Left hindlimb (tissue), 1 donor: ENCODE measurements at regions not wholly inside any gene's neighbourhood (a gene's known extent, or its start where the extent isn't known, plus 50 kb on each side); places are given as distances from the start of the nearest gene placed in this dataset.

Experiments
- DNase-seq: peaks from one replicate; pipeline ENCODE4 v3.0.0-alpha.2; 2018

- no peak for DNase-seq
Measured at GRCh38 chr5:90185897-90186468, 223.6 kb downstream of the CETN3 start.

DNA sequence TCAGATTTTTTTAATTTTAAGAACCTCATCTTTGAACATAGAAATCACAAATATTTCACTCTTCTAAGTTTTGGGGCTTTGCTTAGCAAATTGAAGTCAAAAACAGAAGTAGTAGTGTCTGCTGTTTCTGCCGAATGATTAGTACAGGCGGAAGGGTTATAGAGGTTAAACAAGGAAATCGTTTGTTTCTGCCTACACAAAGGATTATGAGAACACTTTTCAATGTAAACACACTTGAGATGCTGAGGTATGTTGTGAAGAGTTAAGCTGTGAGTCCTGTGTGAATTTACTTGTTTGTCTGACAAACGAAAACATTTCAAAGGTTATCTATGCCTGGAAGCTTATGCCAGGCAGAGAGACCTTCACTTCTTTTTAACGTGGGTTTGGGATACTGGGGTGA is 224.8 kb downstream of the CETN3 start:
- DNase-seq, result no peak

DNA sequence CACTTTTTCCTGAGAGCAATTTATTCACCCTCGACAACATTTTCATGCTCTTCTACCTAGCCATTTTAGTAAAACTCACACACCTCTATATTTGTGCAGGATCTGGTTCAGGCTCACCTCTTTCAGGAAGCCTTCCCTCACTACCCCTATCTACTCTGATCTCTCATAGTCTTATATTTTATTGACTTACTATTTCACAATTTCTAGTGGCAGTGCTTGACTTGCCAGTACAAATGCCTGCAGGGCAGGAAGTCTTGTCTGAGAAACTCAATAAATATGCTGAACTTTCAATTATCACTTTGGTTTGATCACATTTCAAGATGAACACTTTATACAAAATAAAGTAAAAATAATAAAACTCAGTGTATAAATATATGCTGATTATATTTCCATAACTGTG is 226.8 kb downstream of the CETN3 start:
- DNase-seq, result no peak

- no peak for DNase-seq
Measured at GRCh38 chr5:90174236-90174635, 235.3 kb downstream of the CETN3 start.

- DNase-seq, result no peak
Measured at GRCh38 chr5:90173299-90174030, 236.1 kb downstream of the CETN3 start.

- DNase-seq, result no peak
Measured at GRCh38 chr5:90171466-90171865, 238.1 kb downstream of the CETN3 start.

DNA sequence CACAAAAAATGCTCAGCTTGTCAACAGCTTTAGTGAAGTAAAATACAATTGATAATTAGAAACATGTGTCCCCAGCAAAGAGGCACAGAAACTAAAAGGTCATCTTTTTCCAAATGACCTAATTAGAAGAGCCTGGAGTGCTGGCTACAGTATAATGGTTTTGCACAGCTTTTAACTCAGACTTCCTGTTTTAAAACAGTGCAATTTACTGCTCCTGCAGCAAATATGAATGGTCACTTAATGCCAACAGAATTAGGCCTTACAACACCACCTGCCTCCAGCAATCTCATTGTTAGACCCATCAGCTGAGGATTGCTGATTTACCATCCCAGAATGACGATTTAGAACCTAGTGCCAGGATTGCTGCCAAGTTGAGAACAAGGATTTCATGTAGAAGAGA is 239.3 kb downstream of the CETN3 start:
- DNase-seq, result no peak

DNA sequence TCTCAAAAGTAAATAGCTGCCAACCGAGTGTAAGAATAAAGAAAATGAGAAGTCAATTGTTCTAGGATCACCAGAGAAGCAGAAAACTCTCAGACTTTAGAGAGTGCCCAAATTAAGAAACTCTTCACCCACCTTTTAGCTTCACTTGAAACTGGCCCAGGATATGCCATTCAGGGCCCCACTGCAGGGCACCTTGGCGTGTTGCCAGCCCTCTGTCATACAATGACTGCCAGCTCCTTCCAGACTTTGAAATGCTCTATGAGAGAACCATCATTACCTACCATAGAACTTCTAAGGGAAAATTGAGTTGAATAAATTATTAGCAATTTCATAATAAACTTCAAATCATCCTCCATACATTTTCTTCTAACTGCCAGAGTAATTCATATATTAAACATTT is 240.5 kb downstream of the CETN3 start:
- DNase-seq, result no peak

DNA sequence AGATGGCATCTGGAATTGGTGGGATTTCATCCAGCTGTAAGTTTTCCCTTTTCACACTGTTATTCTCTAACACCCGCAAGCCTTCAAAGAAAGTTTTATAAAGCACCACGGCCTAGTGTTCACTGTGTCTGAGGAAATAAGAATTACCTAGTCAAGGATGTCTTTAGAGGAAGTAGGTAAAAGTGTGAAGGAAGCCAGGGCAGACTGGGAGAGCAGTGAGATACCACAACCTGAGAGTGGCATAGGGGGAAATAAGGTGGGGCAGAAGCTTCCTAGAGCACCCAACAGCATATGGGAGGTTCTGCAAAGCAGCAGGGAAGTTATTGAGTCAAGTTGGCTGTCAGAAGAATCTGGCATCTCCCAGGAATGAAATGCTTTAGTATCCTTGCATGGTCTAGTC is 241.2 kb downstream of the CETN3 start:
- no peak for DNase-seq

- DNase-seq, result no peak
Measured at GRCh38 chr5:90166816-90167215, 242.7 kb downstream of the CETN3 start.

DNA sequence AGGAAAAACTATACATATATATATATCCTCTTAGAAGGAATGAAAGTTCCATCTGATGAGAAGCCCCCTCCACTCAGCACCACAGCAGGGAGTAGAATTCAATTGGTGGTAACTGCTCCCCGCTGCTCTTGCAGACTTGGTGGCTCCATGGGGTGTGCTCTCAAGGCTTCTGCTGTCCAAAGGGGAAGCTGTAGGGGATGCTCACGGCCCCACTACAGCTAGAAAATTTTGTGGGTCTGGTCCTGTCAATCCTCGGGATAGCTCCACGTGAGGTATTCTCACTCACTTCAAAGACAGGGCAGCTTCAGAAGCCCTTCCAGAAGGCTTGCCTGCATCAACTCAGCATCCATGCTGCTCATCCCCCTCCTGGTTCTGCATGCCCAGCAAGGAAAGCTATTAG is 247.2 kb downstream of the CETN3 start:
- no peak for DNase-seq

- no peak for DNase-seq
Measured at GRCh38 chr5:90161414-90161813, 248.1 kb downstream of the CETN3 start.

DNA sequence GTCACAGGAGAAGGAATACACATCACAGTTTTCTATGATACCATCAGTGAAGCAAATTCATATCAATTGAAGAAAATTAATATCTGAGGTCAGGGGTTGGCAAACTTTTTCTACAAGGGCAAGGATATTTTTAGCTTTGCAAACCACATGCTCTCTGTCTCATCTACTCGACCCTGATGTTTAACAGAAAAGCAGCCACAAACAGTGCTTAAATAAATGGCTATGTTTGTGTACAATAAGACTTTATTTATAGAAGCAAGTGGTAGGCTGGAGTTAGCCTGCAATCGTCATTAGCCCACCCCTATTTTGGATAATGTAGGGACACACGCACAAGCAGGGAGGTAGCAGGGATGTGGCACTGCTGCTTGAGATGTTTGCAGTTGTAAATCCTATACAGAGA is 251.4 kb downstream of the CETN3 start:
- no peak for DNase-seq

- no peak for DNase-seq
Measured at GRCh38 chr5:90153031-90153430, 256.5 kb downstream of the CETN3 start.

GRCh38 chr5:90144625-90145327 is 264.8 kb downstream of the CETN3 start:
- no peak for DNase-seq

DNA sequence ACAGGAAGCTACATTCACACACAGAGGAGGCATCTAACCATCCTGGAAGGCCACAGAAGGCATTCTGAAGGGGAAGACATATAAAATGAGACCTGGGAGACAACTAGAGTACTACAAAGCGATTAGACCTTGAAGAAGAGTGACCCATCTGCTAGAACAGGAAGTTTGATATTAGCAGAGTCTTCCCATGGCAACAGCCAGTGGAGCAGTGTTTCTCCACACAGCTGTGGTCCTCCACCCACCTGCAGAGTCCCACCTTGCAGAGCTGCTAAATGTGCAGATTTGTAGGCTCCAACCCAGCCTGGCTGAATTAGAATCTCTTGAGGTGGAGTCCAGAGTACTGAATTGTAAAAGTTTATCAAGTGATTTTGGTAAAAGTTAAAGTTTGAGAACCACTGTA is 267.0 kb downstream of the CETN3 start:
- DNase-seq, result no peak

DNA sequence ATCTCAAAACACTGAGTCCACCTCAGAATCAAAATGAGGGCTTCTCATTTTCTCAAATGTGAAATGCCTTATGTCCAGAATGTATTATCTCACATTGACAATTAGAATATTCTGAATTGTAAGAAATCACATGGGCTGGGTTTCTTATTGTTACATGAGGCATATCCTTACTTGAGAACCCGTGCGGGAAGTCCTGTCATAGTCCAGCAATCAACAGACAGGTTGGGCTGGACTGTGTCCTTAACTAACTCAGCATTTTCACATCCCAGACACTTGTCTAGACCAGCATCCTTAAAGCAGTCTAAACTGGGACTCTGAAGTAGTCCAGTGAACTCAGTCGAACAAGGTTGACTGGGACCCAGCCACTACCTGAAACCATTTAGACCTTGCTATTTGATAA is 267.6 kb downstream of the CETN3 start:
- DNase-seq, result no peak

- peak; percentile 32 for DNase-seq
Measured at GRCh38 chr5:90136952-90137528, 272.5 kb downstream of the CETN3 start.

GRCh38 chr5:90135779-90136378 is 273.7 kb downstream of the CETN3 start:
- DNase-seq, result no peak

GRCh38 chr5:90134892-90135291 is 274.7 kb downstream of the CETN3 start:
- peak; percentile 67 for DNase-seq

GRCh38 chr5:90134381-90134780 is 275.2 kb downstream of the CETN3 start:
- no peak for DNase-seq

DNA sequence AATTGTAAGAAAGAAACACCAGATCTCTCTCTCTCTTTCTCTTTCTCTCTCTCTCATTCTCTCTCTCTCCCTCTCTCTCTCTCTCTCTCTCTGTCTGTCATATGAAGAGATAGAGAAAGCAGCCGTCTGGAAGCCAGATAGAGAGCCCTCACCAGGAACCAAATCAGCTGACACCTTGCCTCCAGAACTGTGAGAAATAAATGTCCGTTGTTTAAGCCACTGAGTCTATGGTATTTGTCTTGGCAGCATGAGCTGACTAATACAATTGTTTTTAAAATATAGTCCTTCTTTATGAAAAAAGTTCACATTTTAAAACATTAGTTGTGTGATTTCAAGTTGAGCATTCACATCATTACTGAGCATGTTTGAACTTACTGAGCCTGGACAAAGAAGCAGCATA is 275.6 kb downstream of the CETN3 start:
- DNase-seq, result no peak

- DNase-seq, result no peak
Measured at GRCh38 chr5:90131383-90132133, 278.0 kb downstream of the CETN3 start.
